HG02885 (cell line): ENCODE measurements at regions not wholly inside any gene's neighbourhood (a gene's known extent, or its start where the extent isn't known, plus 50 kb on each side); places are given as distances from the start of the nearest gene placed in this dataset.
"Not testable (repeated sequence)": the region's sequence is repeated elsewhere in the genome, so short reads cannot be mapped to it uniquely, and the experiment has no call there.

ENCODE experiments used
- ATAC-seq: cut with Tn5 transposase; IDR thresholded peaks from one replicate; pipeline ENCODE4 v1.9.1; 2021; ENCODE audit warnings: mild to moderate bottlenecking; ENCODE audit not compliant: unreplicated experiment, poor library complexity

DNA sequence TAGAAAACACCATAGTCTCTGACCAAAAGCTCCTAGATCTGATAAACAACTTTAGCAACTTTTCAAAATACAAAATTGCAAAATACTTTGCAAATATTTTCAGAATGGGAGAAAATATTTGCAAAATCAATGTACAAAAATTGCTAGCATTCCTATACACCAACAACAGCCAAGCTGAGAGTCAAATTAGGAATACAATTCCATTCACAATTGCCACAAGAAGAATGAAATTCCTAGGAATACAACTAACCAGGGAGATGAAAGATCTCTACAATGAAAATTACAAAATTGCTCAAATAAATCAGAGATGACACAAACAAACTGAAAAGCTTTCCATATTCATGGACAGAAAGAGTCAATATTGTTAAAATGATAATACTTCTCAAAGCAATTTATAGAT is 327.0 kb upstream of the ZC3H15 start:
- ATAC-seq = no peak

DNA sequence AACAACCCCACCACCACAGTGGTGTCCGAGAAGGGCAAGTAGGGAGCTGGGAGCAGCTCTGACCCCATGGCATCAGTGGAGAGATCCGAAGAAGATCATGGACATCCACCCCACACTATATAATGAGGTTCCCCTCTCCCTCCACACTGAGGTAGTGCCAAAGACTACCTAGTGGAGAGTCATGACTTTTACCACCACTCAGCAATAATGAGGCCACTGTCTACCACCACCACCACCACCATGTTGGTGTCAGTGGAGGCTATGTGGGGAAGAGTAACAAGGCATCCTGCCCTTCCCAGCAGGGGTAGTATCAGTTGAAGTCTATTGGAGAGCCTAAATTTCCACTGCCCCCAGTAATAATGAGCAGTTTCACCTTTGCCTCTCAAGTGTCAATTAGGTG is 321.7 kb upstream of the ZC3H15 start:
- no peak for ATAC-seq

DNA sequence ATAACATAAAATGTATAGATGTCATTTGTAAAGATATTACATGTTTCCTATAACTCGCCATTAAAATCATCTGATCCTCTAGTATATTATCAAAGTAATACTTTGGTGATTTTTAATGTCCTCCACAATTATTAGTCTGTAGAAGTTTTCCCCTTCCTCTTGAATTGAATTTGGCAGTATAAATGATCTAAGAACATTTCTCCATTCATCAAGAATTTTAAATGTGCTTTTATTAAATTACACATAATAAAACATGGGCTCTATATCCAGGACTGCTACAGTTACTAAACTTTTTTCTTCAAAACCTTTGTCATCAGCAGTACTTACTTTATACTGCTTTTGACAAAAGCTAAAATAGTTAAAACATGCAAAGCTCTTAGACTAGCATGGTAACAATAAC is 315.4 kb upstream of the ZC3H15 start:
- no peak for ATAC-seq

DNA sequence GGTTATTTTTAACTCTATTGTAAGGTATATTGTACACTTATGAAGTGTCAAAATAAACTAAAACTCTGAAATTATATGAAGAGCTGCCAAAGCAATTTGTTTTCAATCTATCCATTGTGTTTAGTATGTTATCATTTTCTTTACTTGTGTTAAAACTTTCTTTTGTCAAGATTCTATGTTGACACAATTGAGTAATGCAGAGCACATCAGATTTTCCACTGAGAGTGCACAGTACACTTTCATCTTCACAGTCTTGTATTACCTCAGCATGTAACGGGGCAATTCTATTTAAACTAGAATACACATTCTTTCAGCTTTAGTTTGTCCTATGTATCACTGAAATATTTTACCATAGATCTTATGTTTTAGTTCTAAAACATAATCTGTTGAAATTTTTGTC is 304.4 kb upstream of the ZC3H15 start:
- no peak for ATAC-seq

DNA sequence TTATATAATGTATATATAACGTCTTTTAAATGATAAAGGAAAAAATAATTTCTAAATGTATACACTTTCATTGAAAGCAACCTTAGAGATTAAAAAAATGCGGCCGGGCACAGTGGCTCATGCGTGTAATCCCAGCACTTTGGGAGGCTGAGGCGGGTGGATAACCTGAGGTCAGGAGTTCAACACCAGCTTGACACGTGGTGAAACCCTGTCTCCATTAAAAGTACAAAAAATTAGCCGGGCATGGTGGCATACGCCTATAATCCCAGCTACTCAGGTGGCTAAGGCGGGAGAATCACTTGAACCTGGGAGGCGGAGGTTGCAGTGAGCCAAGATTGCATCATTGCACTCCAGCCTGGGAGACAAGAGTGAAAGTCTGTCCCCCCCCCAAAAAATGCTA is 303.7 kb upstream of the ZC3H15 start:
- not testable (repeated sequence) for ATAC-seq

DNA sequence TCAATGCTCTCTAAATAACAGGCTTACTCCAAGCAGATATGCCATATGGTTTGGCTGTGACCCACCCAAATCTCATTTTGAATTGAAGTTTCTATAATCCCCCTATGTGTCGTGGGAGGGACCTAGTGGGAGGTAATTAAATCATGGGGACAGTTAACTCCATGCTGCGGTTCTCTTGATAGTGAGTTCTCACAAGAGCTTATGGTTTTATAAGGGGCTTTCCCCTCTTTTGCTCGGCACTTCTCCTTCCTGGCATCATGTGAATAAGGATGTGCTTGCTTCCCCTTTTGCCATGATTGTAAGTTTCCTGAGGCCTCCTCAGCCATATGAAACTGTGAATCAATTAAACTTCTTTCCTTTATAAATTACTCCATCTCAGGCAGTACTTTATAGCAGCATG is 302.7 kb upstream of the ZC3H15 start:
- no peak for ATAC-seq

DNA sequence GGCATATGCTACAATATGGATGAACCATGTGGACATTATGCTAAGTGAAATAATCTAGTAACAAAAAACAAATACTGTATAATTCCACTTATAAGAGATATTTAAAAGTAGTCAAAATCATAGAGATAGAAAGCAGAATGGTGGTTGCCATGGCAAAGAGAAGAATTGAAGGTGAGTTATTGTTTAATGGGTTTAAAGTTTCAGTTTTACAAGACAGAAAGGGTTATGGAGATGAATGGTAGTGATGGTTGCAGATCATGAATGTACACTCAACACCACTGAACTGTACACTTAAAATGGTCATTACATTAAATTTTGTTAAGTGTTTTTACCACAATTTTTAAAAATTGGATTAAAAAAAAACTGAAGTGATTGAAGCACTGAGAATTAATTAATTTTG is 298.2 kb upstream of the ZC3H15 start:
- no peak for ATAC-seq

DNA sequence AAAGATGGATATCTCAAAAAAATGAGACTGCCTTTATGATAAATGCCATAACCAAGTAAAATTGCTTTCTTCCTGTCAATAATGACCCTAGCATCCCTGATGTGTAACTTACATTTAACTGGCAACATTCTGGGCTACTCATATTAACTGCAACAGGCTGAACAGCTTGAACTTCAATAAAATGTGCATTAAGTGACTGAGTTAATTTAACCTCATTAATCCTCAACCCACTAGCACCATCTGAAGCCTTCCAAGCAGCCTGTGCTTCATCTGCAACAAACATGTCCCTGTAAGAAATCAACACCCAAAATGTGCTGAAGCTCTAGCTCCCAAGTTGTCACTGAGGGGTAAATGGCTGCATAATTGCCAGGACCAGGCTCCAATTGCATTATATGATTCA is 296.2 kb upstream of the ZC3H15 start:
- no peak for ATAC-seq

DNA sequence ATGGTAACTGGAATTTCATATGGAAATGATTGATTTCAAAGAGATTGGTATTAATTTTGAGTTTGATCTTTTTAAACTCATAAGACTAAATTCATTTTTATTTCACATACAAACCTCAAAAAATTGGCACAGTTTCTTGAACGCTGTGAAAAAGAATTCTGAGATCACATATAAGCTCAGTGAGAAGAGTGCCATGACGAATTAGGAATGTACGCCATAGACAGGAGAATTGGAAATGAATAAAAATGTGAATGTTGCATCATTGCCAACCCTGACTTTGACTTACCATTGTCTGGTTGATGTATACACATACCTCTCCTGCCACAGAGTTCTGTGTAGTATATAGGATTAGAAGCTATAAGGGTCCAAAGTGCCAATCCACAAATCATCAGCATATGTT is 290.4 kb upstream of the ZC3H15 start:
- no peak for ATAC-seq

DNA sequence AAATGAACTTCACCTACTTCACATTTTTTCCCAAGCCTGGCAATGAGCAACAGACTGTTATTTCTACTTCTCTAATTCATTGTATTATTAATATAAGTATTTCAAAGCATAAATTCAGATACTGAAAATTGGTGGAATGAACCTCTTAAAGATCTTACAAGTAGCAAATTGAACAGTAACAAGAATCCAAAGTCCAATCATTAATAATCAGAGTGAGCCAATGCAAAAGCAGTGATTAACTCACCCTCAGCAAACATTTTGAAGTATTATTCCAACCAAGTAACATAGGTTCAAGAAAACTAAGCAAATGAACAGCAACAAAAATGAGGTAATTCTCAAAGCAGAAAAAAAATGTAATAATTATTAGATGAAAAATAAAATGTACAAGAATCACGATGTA is 288.1 kb upstream of the ZC3H15 start:
- ATAC-seq = no peak

DNA sequence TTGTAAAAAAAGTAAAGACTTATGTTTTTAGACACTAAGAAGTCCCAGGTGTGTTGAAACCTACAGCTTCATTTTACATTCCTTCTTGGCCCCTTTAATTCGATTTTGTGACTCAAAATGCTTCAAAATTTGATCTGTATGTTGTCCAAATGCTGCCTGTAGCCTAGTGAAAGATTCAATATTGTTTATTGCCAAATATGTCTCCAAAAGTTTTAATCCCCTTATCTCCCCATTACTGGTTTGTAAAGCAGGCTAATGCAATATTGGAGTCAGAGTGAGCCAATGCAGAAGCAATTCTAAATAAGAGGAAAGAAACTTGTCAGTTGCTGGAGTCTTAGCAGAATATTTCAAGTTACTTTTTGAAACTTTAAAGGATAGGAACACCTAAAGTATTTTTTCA is 287.0 kb upstream of the ZC3H15 start:
- no peak for ATAC-seq

DNA sequence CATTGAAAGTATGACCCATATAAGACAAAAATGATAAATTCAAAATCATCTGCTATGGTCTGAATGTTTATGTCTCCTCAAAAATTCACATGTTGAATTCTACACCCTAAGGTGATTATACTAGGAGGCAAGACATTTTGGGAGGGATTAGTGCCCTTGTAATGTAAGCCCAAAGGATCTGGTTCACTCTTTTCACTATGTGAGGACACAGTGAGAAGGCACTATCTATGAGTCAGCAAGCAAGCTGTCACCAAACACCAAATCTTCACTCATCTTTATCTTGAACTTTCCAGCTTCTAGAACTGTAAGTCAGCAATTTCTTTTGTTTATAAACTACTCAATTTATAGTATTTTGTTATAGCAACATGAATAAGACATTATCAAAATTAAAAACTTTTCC is 284.7 kb upstream of the ZC3H15 start:
- no peak for ATAC-seq

DNA sequence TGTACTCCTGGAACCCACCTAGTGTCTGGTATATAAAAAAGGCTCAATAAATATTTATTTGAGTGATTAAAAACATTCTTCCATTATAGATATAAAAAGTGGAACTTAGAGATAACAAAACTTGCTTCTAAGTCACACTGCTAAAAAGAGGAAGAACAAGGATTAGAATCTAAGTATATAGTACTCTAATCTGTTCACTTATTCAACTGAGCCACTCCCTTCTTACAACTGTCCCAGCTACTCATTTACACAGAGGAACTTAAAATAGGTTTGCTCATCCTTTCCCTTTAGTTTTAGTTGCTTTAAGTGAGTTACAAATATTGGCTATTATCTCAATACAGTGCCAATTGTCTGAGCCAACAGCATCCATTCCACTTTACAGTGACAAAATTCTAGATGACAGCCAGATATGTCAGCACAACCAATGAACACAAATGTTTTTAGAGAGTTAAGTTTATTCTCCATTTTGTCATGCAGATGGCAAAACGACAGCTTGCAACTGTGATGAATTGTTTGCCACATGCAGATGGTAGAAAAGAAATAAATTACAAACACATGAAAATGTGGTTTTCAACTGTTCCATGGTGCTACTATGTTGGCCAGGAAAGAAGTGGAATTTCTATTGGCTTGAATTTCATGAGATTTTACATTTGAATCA is 280.7 kb upstream of the ZC3H15 start:
- no peak for ATAC-seq

DNA sequence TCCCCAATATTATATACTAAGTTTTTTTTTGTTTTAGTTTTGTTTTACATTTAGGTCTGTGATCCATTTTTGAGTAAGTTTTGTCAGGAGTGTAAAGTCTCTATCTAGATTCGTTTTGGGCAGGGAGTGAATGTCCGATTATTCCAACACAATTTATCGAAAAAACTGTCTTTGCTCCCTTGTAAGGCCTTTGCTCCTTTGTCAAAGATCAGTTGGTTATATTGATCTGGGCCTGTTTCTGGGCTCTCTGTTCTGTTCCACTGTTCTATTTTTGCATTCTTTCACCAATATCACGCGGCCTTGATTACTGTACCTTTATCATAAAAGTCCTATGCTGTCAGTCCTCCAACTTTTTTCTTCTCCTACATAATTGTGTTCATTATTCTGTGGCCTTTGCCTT is 276.5 kb upstream of the ZC3H15 start:
- ATAC-seq = no peak

DNA sequence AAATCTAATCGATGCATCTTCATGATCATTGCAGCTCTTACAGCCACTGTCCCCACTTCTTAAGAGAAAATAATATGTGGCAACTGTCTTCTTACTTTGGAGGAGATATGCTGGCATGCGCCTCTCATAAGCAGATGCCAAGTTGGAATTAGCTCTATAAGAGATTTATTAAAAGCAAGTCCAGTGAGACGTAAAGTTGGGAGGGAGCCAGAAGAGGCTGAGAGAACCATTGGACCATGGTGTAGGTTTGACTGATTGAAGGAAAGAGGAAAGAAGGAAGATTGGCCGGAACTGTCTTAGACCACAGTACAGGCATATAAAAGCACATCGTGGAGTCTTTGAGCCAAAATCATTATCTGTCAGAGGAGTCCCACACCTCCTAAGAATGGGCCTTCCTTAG is 265.7 kb upstream of the ZC3H15 start:
- no peak for ATAC-seq

DNA sequence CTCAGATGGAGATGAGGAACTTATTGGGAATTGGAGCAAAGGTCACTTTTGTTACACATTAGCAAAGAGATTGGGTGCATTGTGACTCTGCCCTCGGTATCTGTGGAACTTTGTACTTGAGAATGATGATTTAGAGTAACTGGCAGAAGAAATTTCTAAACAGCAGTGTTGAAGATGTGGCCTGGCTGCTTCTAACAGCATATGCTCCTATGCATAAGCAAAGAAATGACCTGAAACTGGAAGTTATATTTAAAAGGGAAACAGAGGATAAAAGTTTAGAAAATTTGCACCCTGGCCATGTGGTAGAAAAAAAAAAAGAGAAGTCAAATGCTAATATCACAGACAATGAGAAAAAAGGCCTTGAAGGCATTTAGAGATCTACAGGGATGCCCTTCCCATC is 256.8 kb upstream of the ZC3H15 start:
- no peak for ATAC-seq

DNA sequence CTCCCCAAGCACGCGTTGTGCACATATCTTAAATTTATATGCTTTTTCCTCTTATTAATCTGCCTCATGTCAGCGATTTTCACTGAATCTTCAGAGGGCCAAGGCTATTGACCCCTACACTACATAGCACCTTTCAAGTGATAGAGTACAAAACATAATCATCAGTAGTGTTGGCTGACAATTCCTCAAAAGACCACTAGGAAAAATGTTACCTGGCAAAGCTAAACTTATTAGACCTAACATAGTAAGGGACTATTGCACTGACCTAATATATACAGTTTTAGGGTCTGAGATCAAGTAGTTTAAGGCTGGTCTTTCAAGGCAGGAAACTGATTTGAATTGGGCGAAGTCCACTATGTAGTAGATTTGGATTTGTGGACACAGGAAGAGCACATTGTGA is 244.2 kb upstream of the ZC3H15 start:
- ATAC-seq = no peak

DNA sequence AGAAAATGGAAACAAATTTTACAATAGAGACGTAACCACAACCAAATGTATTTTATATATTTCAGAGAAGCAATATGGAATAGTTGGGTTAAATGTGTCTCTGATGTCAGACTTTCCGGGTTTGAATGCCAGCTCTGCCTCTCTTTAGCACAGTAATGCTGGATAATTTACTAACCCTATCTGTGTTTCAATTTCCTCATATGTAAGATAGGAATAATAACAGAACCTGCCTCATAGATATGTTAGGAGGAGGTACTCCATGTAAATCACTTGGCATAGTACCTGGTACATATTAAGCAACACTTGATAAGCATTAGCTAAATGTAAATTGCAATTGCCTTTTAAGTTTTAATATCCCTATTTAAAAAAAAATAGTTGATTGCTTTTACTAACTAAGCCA is 231.3 kb upstream of the ZC3H15 start:
- no peak for ATAC-seq

DNA sequence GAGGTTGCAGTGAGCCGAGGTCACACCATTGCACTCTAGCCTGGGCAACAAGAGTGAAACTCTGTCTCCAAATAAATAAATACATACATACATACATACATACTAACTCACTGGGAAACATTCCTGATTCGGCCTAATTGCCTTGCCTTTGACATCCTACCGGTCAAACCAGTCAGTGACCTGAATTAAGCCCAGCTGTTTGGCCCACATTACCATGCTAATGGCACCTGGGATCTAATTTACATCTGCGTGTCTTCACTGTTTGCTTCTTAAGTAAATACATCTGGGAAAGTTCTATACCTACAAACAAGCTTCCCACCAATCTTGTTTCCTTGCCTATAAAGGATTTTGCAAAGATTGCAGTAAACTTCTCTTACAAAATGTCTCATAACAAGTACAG is 230.2 kb upstream of the ZC3H15 start:
- ATAC-seq = no peak

DNA sequence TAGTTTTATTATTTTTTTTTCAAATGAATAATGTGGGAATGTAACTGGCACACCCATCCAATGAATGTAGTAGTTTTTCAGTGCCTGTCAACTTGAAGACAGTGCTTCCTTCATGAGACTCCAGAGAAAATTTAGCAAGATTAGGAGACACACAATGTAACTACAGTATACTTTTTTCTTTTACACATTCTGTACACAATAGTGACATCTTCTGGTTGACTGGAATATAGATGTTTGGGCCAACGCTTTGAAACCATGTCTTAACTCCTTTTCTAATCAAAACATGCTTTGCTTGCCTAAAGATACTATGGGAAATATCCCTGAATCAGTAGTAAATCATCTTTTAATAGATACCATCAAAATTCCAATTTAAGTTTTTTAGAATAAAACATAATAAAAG is 229.5 kb upstream of the ZC3H15 start:
- peak; percentile 95 for ATAC-seq

DNA sequence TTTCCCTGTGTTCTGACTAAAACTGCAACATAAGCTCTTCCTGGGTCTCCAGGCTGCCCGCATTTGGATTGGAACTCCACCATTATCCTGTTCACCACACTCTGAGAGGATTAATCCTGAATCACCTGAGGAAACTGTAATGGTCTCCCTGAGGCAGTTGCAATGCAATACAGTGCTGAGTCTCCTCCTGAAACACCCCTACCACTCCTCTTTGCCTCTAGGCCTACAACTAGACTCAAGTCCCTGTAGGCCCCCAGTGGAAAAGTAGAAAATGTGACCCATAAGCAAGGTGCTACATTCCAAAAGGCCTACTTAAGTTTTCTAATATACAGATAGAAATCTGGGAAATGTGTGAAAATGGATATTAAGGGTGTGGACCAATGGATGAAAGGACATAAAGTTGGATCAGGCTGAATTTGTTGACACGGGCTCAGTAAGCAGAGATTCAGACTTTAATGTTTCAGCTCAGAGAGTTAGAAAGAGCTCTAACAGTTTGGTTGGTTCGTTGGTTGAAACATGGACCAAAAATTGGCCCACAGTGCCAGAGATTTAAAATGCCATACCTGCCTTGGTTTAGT is 222.3 kb upstream of the ZC3H15 start:
- no peak for ATAC-seq

DNA sequence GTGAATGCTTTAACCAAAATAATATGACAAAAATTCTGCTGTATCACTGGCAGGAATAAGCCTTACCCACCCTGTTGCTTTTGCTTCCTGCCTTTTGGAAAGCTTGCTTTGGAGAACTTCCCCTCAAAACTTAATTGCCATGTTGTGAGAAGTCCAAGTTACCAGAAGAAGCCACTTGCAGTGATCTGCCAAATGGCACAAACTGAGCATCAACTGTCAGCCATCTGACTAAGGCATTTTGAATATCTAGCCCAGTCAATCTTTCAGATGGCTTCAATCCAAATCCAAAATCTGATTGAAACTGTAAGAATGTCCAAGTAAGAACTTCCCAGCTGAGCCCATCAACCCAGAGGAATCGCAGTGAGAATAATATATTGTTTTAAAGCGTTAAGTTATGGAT is 216.5 kb upstream of the ZC3H15 start:
- no peak for ATAC-seq

DNA sequence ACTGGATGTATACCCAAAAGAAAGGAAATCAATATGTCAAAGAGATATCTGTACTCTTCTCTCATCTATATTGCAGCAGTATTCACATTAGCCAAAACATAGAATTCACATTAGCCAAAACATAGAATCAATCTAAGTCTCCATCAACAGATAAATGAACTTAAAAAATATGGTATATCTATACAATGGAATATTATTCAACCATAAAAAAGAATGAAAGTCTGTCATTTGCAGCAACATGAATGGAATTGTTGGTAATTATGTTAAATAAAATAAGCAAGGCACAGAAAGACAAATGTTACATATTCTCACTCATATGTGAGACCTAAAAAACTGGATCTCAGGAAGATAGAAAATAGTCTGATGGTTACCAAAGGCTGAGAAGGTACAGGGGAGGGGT is 212.1 kb upstream of the ZC3H15 start:
- ATAC-seq = no peak
